ENCODE measurements at regions not wholly inside any gene's neighbourhood (a gene's known extent, or its start where the extent isn't known, plus 50 kb on each side); places are given as distances from the start of the nearest gene placed in this dataset.
"Not testable (repeated sequence)": the region's sequence is repeated elsewhere in the genome, so short reads cannot be mapped to it uniquely, and the experiment has no call there.

DNA sequence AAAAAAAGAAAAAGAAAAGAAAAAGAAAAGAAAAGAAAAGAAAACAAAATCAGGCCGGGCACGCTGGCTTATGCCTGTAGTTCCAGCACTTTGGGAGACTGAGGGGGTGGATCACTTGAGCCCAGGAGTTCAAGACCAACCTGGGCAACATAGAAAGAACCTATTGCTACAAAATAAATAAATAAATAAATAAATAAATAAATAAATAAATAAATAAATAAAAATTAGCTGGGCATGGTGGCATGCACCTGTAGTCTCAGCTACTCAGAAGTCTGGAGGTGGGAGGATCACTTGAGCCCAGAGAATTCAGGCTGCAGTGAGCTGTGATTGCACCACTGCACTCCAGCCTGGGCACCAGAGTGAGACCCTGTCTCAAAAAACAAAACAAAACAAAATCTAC is 809.7 kb upstream of the AUTS2 start:
- TF ChIP-seq, protein P1, sequence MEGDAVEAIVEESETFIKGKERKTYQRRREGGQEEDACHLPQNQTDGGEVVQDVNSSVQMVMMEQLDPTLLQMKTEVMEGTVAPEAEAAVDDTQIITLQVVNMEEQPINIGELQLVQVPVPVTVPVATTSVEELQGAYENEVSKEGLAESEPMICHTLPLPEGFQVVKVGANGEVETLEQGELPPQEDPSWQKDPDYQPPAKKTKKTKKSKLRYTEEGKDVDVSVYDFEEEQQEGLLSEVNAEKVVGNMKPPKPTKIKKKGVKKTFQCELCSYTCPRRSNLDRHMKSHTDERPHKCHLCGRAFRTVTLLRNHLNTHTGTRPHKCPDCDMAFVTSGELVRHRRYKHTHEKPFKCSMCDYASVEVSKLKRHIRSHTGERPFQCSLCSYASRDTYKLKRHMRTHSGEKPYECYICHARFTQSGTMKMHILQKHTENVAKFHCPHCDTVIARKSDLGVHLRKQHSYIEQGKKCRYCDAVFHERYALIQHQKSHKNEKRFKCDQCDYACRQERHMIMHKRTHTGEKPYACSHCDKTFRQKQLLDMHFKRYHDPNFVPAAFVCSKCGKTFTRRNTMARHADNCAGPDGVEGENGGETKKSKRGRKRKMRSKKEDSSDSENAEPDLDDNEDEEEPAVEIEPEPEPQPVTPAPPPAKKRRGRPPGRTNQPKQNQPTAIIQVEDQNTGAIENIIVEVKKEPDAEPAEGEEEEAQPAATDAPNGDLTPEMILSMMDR (IDR thresholded peaks at IDR 0.05), result not testable (repeated sequence)
- not testable (repeated sequence) for TF ChIP-seq POLR2A (IDR thresholded peaks at IDR 0.05)
